GM12878 (cell line): ENCODE measurements at regions not wholly inside any gene's neighbourhood (a gene's known extent, or its start where the extent isn't known, plus 50 kb on each side); places are given as distances from the start of the nearest gene placed in this dataset.
A peak's percentile ranks its signal among the peaks of the same experiment; 100 is the strongest.

Experiments
- ATAC-seq: fragments of 200-7000 bp; cut with Tn5 transposase; 3 replicates; pipeline ENCODE4 v1.9.1; 2020; ENCODE audit warnings: mild to moderate bottlenecking, moderate library complexity
- BruUV-seq: library from RNA; stranded (reverse); fragments of 400-500 nt; replicated peaks from 2 replicates; lab custom pipeline; 2021; lab: Mats Ljungman, UMichigan
- CTCF ChIA-PET: fragments of 300-600 bp; sonication (Branson Sonifier 250); formaldehyde crosslinking; extraction: SDS; loops from one replicate; lab custom pipeline; 2021; ENCODE audit warnings: inconsistent platforms; lab: Yijun Ruan, JAX
- POLR2A ChIA-PET: fragments of 350-600 bp; formaldehyde crosslinking; extraction: SDS; loops from one replicate; lab custom pipeline; 2021; ENCODE audit warnings: inconsistent platforms; lab: Charles Lee
- RAD21 ChIA-PET: fragments of 300-600 bp; sonication (Branson Sonifier 250); formaldehyde crosslinking; loops from one replicate; lab custom pipeline; 2023; ENCODE audit warnings: antibody characterized with exemption; ENCODE audit not compliant: unreplicated experiment; lab: Charles Lee
- SMC1A ChIA-PET: fragments of 300-600 bp; sonication (Branson Sonifier 250); formaldehyde crosslinking; loops from one replicate; lab custom pipeline; 2023; ENCODE audit not compliant: unreplicated experiment, uncharacterized antibody; lab: Charles Lee
- DNase-seq: peaks from one replicate; pipeline ENCODE4 v3.0.0-alpha.2; 2011; ENCODE audit warnings: low read depth, low spot score
- FAIRE-seq: peaks from 3 replicates; lab custom pipeline; 2011; peaks lifted over from hg19 to GRCh38; lab: Jason Lieb, UNC
- H2AFZ ChIP-seq: 2 replicates; pipeline ENCODE4 v1.6.0; 2011; ENCODE audit warnings: low read depth, low read length, control low read depth; ENCODE audit not compliant: control insufficient read depth
- H3K27ac ChIP-seq: 2 replicates; pipeline ENCODE4 v1.5.1; 2011; ENCODE audit warnings: control low read depth; ENCODE audit not compliant: control insufficient read depth, insufficient read depth
- H3K27me3 ChIP-seq, 2 experiments: replicated peaks in 1 of 2; 2 replicates each; pipeline versions ENCODE4 v1.6.0 to v1.6.1; 2011; ENCODE audit warnings: low read length in 1 of 2; ENCODE audit not compliant: control insufficient read depth in 2 of 2, insufficient read depth in 2 of 2
- H3K36me3 ChIP-seq, 2 experiments: 2 replicates each; pipeline ENCODE4 v1.5.1; 2011; ENCODE audit warnings: low read length in 1 of 2; ENCODE audit not compliant: control insufficient read depth in 2 of 2, insufficient read depth in 2 of 2
- H3K4me1 ChIP-seq: 2 replicates; pipeline ENCODE4 v1.6.1; 2011; ENCODE audit warnings: mild to moderate bottlenecking, low read length, moderate library complexity, mixed read lengths; ENCODE audit not compliant: control insufficient read depth, insufficient read depth
- H3K4me2 ChIP-seq: 2 replicates; pipeline ENCODE4 v1.6.0; 2011; ENCODE audit warnings: control low read depth; ENCODE audit not compliant: control insufficient read depth, insufficient read depth
- H3K4me3 ChIP-seq: fragments of 200-600 bp; sonication (generic); 2 replicates; pipeline ENCODE4 v1.5.1; 2016
- H3K79me2 ChIP-seq: 2 replicates; pipeline ENCODE4 v1.6.0; 2011; ENCODE audit warnings: low read length; ENCODE audit not compliant: control insufficient read depth, insufficient read depth
- H3K9ac ChIP-seq: 2 replicates; pipeline ENCODE4 v1.8.0; 2011; ENCODE audit warnings: low read length, control low read depth, mixed read lengths; ENCODE audit not compliant: control insufficient read depth, insufficient read depth
- H3K9me3 ChIP-seq: replicated peaks from 3 replicates; pipeline ENCODE4 v1.5.1; 2011; ENCODE audit warnings: mild to moderate bottlenecking, low read length; ENCODE audit not compliant: control insufficient read depth, insufficient read depth
- H4K20me1 ChIP-seq: 2 replicates; pipeline ENCODE4 v1.6.0; 2011; ENCODE audit not compliant: control insufficient read depth, insufficient read depth
- ASH2L ChIP-seq: fragments of 300-600, 200-600 bp; sonication (generic); IDR thresholded peaks from 2 replicates; pipeline ENCODE4 v1.6.1; 2017; ENCODE audit warnings: low read depth, mild to moderate bottlenecking, borderline replicate concordance
- HCFC1 ChIP-seq: fragments of 150-350 bp; IDR thresholded peaks from 2 replicates; pipeline ENCODE4 v1.6.1; 2014; ENCODE audit warnings: low read length
- IKZF1 ChIP-seq: fragments of 450-650 bp; conservative IDR thresholded peaks from 2 replicates; pipeline ENCODE4 v1.6.1; 2017; ENCODE audit warnings: antibody characterized with exemption, mild to moderate bottlenecking
- NR2F1 ChIP-seq: fragments of 450-650 bp; conservative IDR thresholded peaks from 2 replicates; pipeline ENCODE4 v1.6.1; 2017; ENCODE audit warnings: mild to moderate bottlenecking
- RELA ChIP-seq: fragments of 450-650 bp; IDR thresholded peaks from 2 replicates; pipeline ENCODE4 v1.8.0; 2014; ENCODE audit warnings: borderline replicate concordance; ENCODE audit not compliant: partially characterized antibody
- RFX5 ChIP-seq: IDR thresholded peaks from 2 replicates; pipeline ENCODE4 v1.6.1; 2011; ENCODE audit warnings: low read depth, low read length, improper control_type of control experiment
- SUPT20H ChIP-seq: IDR thresholded peaks from 2 replicates; pipeline ENCODE4 v1.6.1; 2011; ENCODE audit warnings: low read depth, mild to moderate bottlenecking, low read length, moderate library complexity, borderline replicate concordance; ENCODE audit not compliant: control insufficient read depth
- ZNF217 ChIP-seq: fragments of 450-650 bp; IDR thresholded peaks from 2 replicates; pipeline ENCODE4 v1.6.1; 2017; ENCODE audit warnings: antibody characterized with exemption, mild to moderate bottlenecking
- WGBS: methylation state at CpG from one replicate; pipeline ENCODE4 v1.1.6; 2016; ENCODE audit warnings: low lambda C conversion rate; ENCODE audit not compliant: insufficient replicate concordance, insufficient coverage; ENCODE audit errors: missing lambda C conversion rate; 5-methylcytosine and 5-hydroxymethylcytosine counted together
- in situ Hi-C: fragments of 300-500 bp; cut with MboI; formaldehyde crosslinking; loops from 9 replicates; pipeline ENCODE4 v1.14.3; 2018; ENCODE audit warnings: mixed read lengths
- intact Hi-C: fragments of 100-400 bp; cut with micrococcal nuclease; formaldehyde crosslinking; loops from one replicate; pipeline ENCODE4 v1.14.2; 2022; ENCODE audit not compliant: unreplicated experiment
- TF ChIP-seq, protein P1 (sequence below): IDR thresholded peaks from 2 replicates; pipeline ENCODE4 v1.6.1; 2012; ENCODE audit warnings: low read depth, low read length, improper control_type of control experiment
- TF ChIP-seq, protein P2 (sequence below): IDR thresholded peaks from 2 replicates; pipeline ENCODE4 v1.6.1; 2012; ENCODE audit warnings: low read depth, low read length, improper control_type of control experiment
- TF ChIP-seq, protein P3 (sequence below): fragments of 150-350 bp; IDR thresholded peaks from 2 replicates; pipeline ENCODE4 v1.6.1; 2014; ENCODE audit warnings: mild to moderate bottlenecking, low read depth, low read length
- TF ChIP-seq, protein P4 (sequence below): fragments of 450-650 bp; IDR thresholded peaks from 2 replicates; pipeline ENCODE4 v1.6.1; 2017; ENCODE audit warnings: mild to moderate bottlenecking, moderate library complexity

DNA sequence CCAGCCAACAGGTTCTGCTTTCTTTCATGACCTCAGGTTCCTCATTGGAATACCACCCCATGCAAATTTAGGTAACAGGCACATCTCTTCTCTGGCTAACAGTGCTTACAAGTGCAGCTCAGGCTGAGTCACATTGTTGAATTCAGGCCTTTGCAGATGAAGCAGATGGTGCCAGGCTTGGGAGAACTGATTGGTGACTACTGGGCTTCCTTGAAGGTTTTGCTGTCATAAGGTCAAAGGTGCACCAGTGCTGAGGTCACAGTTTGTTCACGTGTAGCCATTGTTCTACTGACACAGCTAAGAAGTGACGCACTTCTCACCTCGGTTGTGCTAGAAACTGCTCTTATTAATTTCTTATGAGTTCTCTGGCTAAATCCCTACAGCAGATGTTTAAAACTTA is 128.6 kb upstream of the BMPER start:
- Histone ChIP-seq H3K27me3 (no peaks in the 10 kb centered on the region), H3K4me2 (no peak overlapping the region), H3K79me2 (no peaks in the 10 kb centered on the region), H3K36me3 (no peaks in the 10 kb centered on the region), H3K9ac (no peak overlapping the region), H3K27ac (no peak overlapping the region), H2AFZ (no peak overlapping the region), H3K4me3 (no peak overlapping the region), H4K20me1 (no peaks in the 10 kb centered on the region), H3K4me1 (no peaks in the 10 kb centered on the region), H3K9me3 (no peaks in the 10 kb centered on the region)
- DNase-seq (no peak), FAIRE-seq (no peak), ATAC-seq (no peak)
- intact Hi-C loops (no loop called here), in situ Hi-C loops (no loop called here)
- POLR2A ChIA-PET = no interaction called here
- peak; percentile 51; the same call in 1 of the 2 replicates for TF ChIP-seq NR2F1
- no peak for TF ChIP-seq ASH2L
- TF ChIP-seq, protein P1, sequence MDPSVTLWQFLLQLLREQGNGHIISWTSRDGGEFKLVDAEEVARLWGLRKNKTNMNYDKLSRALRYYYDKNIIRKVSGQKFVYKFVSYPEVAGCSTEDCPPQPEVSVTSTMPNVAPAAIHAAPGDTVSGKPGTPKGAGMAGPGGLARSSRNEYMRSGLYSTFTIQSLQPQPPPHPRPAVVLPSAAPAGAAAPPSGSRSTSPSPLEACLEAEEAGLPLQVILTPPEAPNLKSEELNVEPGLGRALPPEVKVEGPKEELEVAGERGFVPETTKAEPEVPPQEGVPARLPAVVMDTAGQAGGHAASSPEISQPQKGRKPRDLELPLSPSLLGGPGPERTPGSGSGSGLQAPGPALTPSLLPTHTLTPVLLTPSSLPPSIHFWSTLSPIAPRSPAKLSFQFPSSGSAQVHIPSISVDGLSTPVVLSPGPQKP = no peak
- no peak for TF ChIP-seq RELA
- no peak for TF ChIP-seq HCFC1
- TF ChIP-seq, protein P2, sequence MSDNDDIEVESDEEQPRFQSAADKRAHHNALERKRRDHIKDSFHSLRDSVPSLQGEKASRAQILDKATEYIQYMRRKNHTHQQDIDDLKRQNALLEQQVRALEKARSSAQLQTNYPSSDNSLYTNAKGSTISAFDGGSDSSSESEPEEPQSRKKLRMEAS = no peak
- no peak for TF ChIP-seq IKZF1
- RAD21 ChIA-PET = no interaction called here
- 0% methylated on average over 3 of the region's 3 CpGs for WGBS
- SMC1A ChIA-PET = no interaction called here
- BruUV-seq = no TSS peak
- CTCF ChIA-PET = interaction anchor here (0.9 to 1.4 kb wide), 2 partner anchors 21 to 30 kb away, joined by 3 read pairs; no protein-coding TSS in a partner anchor

DNA sequence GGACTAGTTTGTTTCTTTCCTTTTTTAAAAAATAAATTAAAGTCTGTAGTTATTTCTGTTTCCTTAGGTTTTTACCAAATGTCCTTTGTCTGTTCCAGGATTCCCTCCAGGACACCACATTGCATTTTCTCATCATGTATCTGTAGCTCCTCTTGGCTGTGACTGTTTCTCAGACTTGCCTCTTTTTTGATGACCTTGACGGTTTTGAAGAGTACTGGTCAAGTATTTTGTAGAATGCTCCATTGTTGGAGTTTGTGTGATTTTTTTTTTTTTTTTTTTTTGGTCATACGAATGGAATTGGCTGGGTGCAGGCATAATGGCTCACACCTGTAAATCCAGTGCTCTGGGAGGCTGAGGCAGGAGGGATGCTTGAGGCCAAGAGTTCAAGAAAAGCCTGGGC is 127.1 kb upstream of the BMPER start:
- Histone ChIP-seq H3K36me3 (no peaks in the 10 kb centered on the region), H3K4me3 (no peak overlapping the region), H3K27me3 (no peaks in the 10 kb centered on the region), H2AFZ (no peak overlapping the region), H3K4me1 (no peaks in the 10 kb centered on the region), H3K4me2 (no peak overlapping the region), H4K20me1 (no peaks in the 10 kb centered on the region), H3K9ac (no peak overlapping the region), H3K9me3 (no peaks in the 10 kb centered on the region), H3K79me2 (no peaks in the 10 kb centered on the region), H3K27ac (no peak overlapping the region)
- BruUV-seq = no TSS peak
- in situ Hi-C loops (no loop called here), intact Hi-C loops (no loop called here)
- ATAC-seq = no peak
- no peak for FAIRE-seq
- DNase-seq = no peak
- ChIA-PET POLR2A (no interaction called here), RAD21 (no interaction called here), SMC1A (no interaction called here), CTCF (interaction anchor here (1.3 kb wide), 1 partner anchor 20 kb away, joined by 3 read pairs; no protein-coding TSS in a partner anchor)
- WGBS = 11% methylated on average over 2 of the region's 2 CpGs
- TF ChIP-seq, protein P3, sequence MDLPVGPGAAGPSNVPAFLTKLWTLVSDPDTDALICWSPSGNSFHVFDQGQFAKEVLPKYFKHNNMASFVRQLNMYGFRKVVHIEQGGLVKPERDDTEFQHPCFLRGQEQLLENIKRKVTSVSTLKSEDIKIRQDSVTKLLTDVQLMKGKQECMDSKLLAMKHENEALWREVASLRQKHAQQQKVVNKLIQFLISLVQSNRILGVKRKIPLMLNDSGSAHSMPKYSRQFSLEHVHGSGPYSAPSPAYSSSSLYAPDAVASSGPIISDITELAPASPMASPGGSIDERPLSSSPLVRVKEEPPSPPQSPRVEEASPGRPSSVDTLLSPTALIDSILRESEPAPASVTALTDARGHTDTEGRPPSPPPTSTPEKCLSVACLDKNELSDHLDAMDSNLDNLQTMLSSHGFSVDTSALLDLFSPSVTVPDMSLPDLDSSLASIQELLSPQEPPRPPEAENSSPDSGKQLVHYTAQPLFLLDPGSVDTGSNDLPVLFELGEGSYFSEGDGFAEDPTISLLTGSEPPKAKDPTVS = no peak
- TF ChIP-seq HCFC1 (no peak), ZNF217 (no peak), RFX5 (no peak), IKZF1 (no peak), SUPT20H (no peak)
- TF ChIP-seq, protein P4, sequence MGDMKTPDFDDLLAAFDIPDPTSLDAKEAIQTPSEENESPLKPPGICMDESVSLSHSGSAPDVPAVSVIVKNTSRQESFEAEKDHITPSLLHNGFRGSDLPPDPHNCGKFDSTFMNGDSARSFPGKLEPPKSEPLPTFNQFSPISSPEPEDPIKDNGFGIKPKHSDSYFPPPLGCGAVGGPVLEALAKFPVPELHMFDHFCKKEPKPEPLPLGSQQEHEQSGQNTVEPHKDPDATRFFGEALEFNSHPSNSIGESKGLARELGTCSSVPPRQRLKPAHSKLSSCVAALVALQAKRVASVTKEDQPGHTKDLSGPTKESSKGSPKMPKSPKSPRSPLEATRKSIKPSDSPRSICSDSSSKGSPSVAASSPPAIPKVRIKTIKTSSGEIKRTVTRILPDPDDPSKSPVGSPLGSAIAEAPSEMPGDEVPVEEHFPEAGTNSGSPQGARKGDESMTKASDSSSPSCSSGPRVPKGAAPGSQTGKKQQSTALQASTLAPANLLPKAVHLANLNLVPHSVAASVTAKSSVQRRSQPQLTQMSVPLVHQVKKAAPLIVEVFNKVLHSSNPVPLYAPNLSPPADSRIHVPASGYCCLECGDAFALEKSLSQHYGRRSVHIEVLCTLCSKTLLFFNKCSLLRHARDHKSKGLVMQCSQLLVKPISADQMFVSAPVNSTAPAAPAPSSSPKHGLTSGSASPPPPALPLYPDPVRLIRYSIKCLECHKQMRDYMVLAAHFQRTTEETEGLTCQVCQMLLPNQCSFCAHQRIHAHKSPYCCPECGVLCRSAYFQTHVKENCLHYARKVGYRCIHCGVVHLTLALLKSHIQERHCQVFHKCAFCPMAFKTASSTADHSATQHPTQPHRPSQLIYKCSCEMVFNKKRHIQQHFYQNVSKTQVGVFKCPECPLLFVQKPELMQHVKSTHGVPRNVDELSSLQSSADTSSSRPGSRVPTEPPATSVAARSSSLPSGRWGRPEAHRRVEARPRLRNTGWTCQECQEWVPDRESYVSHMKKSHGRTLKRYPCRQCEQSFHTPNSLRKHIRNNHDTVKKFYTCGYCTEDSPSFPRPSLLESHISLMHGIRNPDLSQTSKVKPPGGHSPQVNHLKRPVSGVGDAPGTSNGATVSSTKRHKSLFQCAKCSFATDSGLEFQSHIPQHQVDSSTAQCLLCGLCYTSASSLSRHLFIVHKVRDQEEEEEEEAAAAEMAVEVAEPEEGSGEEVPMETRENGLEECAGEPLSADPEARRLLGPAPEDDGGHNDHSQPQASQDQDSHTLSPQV = no peak
